HTR-8/SVneo (cell line): ENCODE measurements at regions not wholly inside any gene's neighbourhood (a gene's known extent, or its start where the extent isn't known, plus 50 kb on each side); places are given as distances from the start of the nearest gene placed in this dataset.

ENCODE experiments used
- DNase-seq: peaks from one replicate; pipeline ENCODE4 v3.0.0; 2011; ENCODE audit warnings: low spot score, mixed read lengths; ENCODE audit not compliant: insufficient read length
- FAIRE-seq: peaks from 2 replicates; lab custom pipeline; 2011; peaks lifted over from hg19 to GRCh38; lab: Jason Lieb, UNC

- DNase-seq (no peak), FAIRE-seq (no peak)
These were observed 272.1 kb upstream of the CDH10 start for GRCh38 chr5:24916863-24917262.

- DNase-seq (no peak), FAIRE-seq (no peak)
These were observed 264.4 kb upstream of the CDH10 start for GRCh38 chr5:24909210-24909609.

DNA sequence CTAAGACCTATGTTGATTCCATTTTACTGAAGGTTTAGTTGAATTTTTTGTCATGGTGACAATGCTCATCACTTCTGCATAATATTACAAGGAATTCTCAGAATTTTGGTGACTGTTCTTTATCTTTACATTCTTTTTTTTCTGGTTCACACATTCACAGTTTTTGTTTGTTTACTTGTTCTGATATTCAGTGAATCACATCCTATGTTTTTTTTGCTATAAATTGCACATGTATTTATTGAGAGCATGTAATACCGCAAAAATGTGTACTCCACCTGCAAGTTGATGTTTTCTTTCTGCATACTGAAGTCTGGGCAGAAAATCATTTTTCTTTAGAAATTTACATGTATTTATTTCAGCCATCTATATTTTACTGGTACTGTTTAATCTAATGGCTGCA is 261.9 kb upstream of the CDH10 start:
- DNase-seq (no peak), FAIRE-seq (no peak)

DNA sequence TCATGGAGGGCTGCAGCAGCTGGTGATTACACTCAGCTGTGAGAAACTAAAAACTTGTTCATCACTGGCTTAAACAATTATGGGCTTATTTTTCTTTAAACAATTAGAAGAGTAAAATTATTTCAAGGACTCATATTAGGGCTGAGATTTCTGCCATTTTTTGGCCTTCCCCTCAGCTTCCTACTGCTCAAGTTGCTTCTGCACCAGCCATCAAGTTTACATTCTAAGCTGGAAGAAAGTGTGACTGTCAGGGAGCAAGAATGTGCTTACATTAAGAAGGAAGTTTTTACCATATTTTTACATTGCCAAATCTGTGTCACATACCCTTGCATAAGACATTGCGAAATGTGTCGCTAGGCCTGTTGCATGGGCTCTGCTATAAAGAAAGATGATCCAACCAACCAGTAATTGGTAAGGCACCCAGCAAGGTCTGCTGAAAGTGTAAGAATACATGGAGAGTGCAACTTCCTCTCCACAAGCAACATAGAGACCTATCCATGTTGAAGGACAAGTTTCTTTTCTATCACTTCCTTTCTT is 260.3 kb upstream of the CDH10 start:
- FAIRE-seq (no peak), DNase-seq (peak; percentile 30)

DNA sequence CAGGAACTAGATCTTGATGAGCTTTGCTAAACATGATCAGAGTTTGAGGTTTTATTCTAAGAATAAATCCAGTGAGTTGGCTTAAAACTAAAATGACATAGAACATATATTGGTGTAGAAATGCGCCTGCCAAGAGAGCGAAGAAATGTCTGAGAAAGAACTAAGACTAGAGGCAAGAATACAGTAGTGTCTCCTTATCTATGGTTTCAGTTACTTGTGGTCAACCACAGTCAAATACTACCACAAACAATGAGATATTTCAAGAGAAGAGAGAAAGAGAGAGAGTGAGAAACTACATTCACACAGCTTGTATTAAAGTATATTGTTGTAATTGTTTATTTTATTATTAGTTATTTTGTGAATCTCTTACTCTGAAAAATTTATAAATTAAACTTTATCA is 254.4 kb upstream of the CDH10 start:
- DNase-seq = no peak
- no peak for FAIRE-seq

- no peak for DNase-seq
- no peak for FAIRE-seq
These were observed 219.5 kb upstream of the CDH10 start for GRCh38 chr5:24864244-24864643.

GRCh38 chr5:24862117-24862516 is 217.3 kb upstream of the CDH10 start:
- DNase-seq = no peak
- FAIRE-seq = no peak

GRCh38 chr5:24855485-24855884 is 210.7 kb upstream of the CDH10 start:
- FAIRE-seq (no peak), DNase-seq (no peak)

DNA sequence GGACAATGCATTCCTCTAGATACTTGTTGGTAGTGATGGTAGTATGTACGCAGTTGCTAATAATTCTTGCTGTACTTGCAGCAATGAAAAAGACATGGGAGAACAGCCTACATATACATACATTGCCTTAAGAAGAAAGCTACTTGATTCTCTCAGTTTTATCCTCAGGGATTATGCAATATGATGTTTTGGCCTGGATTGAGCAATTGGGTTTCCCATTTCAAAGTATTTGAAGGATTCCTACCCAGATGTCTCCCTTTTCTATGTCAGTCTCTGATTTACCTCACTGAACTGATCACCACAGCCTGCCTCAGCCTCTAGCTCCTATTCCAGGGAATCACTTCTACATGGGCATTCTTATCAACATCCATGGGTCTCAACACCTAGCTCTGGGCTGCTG is 210.1 kb upstream of the CDH10 start:
- FAIRE-seq = peak; percentile 80
- no peak for DNase-seq

- no peak for FAIRE-seq
- DNase-seq = no peak
These were observed 209.6 kb upstream of the CDH10 start for GRCh38 chr5:24854350-24854749.

GRCh38 chr5:24850926-24851486 is 206.2 kb upstream of the CDH10 start:
- DNase-seq = no peak
- no peak for FAIRE-seq

DNA sequence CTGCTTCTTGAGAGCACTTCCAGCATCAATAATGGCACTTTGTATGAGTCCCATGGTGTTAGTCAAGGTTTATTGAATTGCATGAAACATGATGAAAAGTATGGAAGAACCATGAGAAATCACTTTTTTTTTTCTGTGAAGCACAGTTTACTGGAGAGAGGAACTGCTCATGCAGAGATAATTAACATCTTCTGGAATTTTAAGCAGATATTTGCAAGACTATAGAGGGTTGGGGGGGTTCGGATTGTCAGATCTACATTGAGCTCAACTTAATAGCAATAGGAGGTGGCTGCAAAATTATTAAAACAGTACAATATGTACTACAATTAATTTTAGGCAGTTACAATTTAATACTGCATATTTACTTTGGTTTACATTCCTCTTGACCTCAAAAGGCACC is 204.4 kb upstream of the CDH10 start:
- FAIRE-seq (peak; percentile 48), DNase-seq (no peak)

DNA sequence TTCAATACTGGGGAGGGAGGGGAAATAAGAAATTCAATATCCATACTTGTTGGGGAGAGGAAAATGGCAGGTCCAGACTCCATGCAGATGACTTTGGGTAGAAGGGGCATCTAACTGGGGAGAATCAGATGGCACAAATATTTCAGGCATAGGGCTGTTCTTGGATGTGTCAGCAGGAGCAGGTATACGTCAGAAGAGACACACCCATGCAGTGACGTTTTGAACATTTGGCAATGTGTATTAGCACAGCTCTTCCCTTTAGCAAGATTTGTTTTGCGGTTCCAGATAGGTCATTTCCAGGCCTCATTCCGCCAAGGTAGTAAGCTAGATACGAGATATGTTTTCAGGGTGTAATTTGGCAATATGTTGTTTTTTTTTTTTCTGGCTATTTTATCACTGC is 187.2 kb upstream of the CDH10 start:
- DNase-seq = no peak
- FAIRE-seq = peak; percentile 13

DNA sequence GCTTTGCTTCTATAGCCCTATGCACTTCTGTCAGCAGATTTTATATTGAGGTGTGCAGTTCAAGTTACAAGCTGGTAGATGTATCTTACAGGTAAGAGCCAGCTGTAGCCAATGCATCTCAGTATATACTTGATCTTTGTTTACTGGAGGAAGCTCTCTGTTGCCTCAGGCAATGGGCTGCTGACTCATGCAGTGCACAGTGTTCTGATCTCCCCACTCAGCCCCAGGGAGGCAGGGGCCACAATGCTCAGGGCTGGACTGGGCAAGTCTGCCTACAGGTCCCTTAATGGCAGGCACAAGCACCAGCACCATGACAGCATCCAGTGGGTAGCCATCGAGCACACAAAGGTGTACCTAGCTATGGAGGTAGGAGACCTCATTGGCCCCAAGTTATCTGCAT is 178.8 kb upstream of the CDH10 start:
- DNase-seq (peak; percentile 48), FAIRE-seq (peak; percentile 90)

DNA sequence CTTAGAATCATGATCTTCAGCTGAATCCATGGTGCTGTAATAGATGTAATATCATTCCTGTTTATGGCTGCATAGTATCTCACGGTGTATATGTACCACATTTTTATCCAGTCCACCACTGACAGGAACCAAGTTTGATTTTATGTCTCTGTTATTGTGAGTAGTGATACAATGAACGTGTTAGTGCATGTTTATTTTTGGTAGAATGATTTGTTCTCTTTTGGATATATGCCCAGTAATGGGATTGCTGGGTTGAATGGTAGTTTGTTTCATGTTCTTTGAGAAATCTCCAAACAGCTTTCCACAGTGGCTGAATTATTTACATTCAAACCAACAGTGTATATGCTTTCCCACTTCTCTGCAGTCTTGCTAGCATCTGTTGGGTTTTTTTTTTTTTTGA is 175.1 kb upstream of the CDH10 start:
- peak; percentile 44 for FAIRE-seq
- no peak for DNase-seq

GRCh38 chr5:24817966-24818365 is 173.2 kb upstream of the CDH10 start:
- DNase-seq (no peak), FAIRE-seq (peak; percentile 63)

GRCh38 chr5:24816206-24816605 is 171.4 kb upstream of the CDH10 start:
- DNase-seq (no peak), FAIRE-seq (no peak)

DNA sequence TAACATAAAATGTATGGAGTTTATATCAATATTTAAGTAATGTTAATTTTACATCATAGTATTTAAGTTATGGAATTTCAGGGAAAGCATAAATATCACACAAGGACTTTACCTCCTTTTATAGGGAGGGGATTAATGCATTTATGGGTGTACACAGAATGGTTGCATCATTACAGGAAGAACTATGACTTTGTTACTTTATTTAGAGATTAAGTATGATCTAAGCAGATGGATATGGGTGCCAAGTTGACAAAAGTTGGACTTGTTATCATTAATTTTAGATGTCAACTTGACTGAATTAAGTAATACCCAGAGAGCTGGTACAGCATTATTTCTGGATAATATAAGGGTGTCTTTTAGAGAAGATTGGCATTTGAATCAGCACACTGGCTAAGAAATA is 160.5 kb upstream of the CDH10 start:
- FAIRE-seq = no peak
- no peak for DNase-seq

DNA sequence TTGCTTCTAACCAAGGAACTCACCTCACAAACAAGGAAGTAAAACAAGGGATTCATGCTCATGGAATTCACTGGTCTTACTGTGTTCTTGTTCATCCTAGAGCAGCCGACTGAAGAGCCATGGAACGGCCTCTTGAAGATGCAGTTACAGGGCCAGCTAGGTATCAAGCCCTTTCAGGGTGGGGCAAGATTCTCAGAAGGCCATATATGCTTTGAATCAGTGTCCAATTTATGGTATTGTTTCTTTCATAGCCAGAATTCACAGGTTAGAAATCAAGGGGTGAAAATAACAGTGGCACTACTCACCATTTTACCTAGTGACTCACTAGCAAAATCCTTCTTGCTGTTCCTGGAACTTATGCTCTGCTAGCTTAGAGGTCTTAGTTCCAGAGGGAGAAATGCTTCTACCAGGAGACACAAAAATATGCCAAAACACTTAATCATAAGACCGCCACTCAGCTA is 159.5 kb upstream of the CDH10 start:
- peak; percentile 60 for FAIRE-seq

DNA sequence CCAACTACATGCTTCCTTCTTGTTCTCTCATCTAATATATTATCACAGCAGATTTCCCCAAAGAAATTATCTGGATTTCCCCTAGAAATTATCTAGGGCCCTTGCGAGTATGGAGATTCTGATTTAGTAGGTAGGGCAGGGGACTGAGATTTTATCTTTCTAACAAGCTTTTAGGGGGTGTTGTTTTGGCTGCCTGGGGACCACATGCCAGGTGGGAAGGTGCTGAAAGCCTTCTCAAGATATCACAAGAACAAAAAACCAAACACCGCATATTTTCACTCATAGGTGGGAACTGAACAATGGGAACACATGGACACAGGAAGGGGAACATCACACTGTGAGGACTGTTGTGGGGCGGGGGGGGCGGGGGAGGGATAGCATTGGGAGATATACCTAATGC is 146.5 kb upstream of the CDH10 start:
- FAIRE-seq (no peak), DNase-seq (no peak)

More for the DNA sequence above, 159.5 kb upstream of the CDH10 start:
- no peak for DNase-seq

DNA sequence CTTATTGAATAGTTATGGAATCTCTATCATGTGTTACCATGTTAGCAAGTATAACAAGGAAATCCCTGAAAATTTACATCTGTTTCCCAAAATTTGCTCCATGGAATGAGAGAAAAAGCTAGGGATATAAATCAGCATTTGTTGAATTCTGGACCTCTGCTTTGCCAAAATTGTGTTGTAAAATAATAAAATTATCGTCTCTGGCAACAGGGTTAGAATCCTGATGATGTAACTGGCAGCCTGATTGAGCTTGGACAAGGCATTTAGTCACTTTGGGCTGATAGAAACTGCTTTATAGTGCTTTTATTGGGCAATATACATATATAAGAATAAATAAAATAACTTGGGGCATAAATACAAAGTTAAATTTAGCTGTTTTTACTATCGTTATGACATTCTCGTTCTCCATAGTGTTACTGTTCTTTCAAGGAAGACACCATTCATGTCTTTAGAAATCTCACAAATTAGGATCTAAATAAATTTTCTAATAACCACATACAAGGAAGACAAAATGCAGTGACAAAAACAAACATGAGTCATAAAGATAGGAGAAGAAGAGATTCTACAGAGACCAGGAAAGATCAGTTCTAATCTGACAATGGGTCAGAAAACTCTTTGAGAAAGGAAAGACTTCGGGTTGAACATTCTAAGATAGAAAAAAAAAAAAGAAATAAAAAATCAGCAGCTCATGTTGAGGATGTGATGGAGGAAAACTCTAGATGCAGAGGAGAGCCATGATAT is 145.0 kb upstream of the CDH10 start:
- FAIRE-seq (no peak), DNase-seq (no peak)
